Prostate gland (tissue), 2 donors: ENCODE measurements at regions not wholly inside any gene's neighbourhood (a gene's known extent, or its start where the extent isn't known, plus 50 kb on each side); places are given as distances from the start of the nearest gene placed in this dataset.

ENCODE experiments used
- POLR2A ChIP-seq: fragments of 450-650 bp; IDR thresholded peaks from one replicate; pipeline ENCODE4 v1.6.1; 2016; ENCODE audit warnings: antibody characterized with exemption, mild to moderate bottlenecking
- TF ChIP-seq, protein P1 (sequence below), 4 experiments: fragments of 200-600 bp in 2 of 4; fragments of 450-650 bp in 2 of 4; sonication (generic) in 2 of 4; IDR thresholded peaks; 1 replicate in 3 of 4; 2 replicates in 1 of 4; pipeline ENCODE4 v1.5.1; 2016 to 2019; ENCODE audit warnings: antibody characterized with exemption in 4 of 4, mild to moderate bottlenecking in 2 of 4, moderate library complexity in 2 of 4

GRCh38 chr2:236849940-236850339 lies 235.7 kb upstream of the COPS8 start:
- TF ChIP-seq, protein P1, sequence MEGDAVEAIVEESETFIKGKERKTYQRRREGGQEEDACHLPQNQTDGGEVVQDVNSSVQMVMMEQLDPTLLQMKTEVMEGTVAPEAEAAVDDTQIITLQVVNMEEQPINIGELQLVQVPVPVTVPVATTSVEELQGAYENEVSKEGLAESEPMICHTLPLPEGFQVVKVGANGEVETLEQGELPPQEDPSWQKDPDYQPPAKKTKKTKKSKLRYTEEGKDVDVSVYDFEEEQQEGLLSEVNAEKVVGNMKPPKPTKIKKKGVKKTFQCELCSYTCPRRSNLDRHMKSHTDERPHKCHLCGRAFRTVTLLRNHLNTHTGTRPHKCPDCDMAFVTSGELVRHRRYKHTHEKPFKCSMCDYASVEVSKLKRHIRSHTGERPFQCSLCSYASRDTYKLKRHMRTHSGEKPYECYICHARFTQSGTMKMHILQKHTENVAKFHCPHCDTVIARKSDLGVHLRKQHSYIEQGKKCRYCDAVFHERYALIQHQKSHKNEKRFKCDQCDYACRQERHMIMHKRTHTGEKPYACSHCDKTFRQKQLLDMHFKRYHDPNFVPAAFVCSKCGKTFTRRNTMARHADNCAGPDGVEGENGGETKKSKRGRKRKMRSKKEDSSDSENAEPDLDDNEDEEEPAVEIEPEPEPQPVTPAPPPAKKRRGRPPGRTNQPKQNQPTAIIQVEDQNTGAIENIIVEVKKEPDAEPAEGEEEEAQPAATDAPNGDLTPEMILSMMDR (IDR thresholded peaks at IDR 0.05), result no peak
- TF ChIP-seq POLR2A, result no peak
